ENCODE measurements at regions not wholly inside any gene's neighbourhood (a gene's known extent, or its start where the extent isn't known, plus 50 kb on each side); places are given as distances from the start of the nearest gene placed in this dataset.

DNA sequence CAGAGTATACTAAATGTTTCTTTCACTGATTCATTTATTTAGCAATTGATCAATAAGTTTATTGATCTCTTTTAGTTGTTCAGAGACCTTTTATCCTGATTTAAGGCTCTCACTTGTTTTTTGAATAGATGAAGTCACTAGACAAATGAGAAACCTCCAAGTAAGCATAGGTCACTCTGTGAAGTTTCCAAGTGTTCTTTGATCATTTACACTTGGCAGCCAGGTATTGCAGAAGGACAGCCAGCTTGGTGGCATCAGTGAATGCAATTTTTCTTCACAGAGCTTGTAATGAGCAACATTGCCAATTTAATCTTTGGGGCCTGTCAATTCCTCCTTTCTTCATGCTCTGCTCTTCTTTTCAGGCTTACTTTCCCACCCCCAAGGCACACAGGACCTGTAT lies 413.0 kb downstream of the OMA1 start:
- DNase-seq (no peak), FAIRE-seq (no peak)
- Histone ChIP-seq H3K4me1 (ENCODE audit: control insufficient read depth in 3 of 3, insufficient read depth in 2 of 3, low read depth in 1 of 3, low read length in 2 of 3) (no peaks in the 10 kb centered on the region), H3K4me3 (ENCODE audit: low read depth in 1 of 3, low read length in 3 of 3) (no peak overlapping the region), H3K27ac (ENCODE audit: low read depth in 1 of 3, low read length in 2 of 3) (no peak overlapping the region), H3K9me3 (ENCODE audit: control insufficient read depth in 2 of 2, insufficient read depth in 1 of 2, low read depth in 1 of 2, low read length in 1 of 2) (peaks cover 0 to 3% of the 10 kb centered on the region in 2 donors), H3K36me3 (ENCODE audit: control insufficient read depth in 3 of 3, insufficient read depth in 2 of 3, low read depth in 1 of 3, low read length in 3 of 3) (no peaks in the 10 kb centered on the region), H3K27me3 (ENCODE audit: control insufficient read depth in 3 of 3, insufficient read depth in 3 of 3, low read length in 3 of 3) (no peaks in the 10 kb centered on the region)

DNA sequence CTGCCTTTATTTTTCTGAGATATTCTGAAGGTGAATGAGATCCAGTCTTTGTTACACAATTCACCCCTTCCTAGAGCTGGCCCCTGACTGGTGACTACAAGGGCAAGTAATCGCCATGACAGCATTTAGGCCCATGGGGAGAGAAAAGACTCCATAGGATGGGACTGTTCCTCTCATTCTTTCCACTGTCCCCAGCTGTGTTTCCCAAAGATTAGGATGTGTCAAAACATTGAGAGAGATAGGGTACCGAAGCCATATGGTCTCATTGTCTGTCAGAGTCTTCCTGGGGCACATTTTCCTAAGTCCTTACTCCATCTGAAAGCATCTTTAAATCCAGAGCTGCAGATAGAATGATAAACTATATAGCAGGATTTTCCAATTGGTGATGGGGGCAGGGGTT lies 423.5 kb downstream of the OMA1 start:
- no peak for FAIRE-seq
- H3K27me3 ChIP-seq (ENCODE audit: control insufficient read depth in 3 of 3, insufficient read depth in 3 of 3, low read length in 3 of 3): no peaks in the 10 kb centered on the region
- no peaks in the 10 kb centered on the region for H3K9me3 ChIP-seq (ENCODE audit: control insufficient read depth in 2 of 2, insufficient read depth in 1 of 2, low read depth in 1 of 2, low read length in 1 of 2)
- WGBS, 3 donors: 66 to 76% (median 69%) methylated on average over 2 of the region's 2 CpGs
- no peak overlapping the region for H3K27ac ChIP-seq (ENCODE audit: low read depth in 1 of 3, low read length in 2 of 3)
- DNase-seq: no peak
- no peak overlapping the region for H3K4me3 ChIP-seq (ENCODE audit: low read depth in 1 of 3, low read length in 3 of 3)
- H3K4me1 ChIP-seq (ENCODE audit: control insufficient read depth in 3 of 3, insufficient read depth in 2 of 3, low read depth in 1 of 3, low read length in 2 of 3): no peaks in the 10 kb centered on the region
- H3K36me3 ChIP-seq (ENCODE audit: control insufficient read depth in 3 of 3, insufficient read depth in 2 of 3, low read depth in 1 of 3, low read length in 3 of 3): no peaks in the 10 kb centered on the region

DNA sequence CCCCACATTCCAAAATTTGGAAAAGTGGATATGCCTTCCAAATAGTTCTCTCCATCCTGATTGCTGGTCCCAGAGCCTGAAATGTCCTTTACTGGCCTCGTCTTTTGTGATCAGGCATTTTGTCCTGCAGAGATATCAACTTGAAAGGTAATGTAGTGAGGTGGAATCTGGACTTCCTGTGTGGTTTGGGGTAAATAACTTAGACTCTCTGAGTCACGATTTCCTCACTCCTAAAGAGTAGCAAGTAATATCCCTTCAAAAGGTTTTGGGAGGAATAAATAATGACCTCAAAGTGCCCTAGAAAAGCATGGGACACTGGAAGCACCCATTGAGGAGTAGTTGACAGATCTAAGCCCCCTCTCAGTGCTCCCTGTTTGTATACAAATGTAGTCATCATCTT lies 426.6 kb downstream of the OMA1 start:
- 43 to 59% (median 58%) methylated on average over 2 of the region's 2 CpGs for WGBS, 3 donors
- Histone ChIP-seq H3K4me1 (ENCODE audit: control insufficient read depth in 3 of 3, insufficient read depth in 2 of 3, low read depth in 1 of 3, low read length in 2 of 3) (no peaks in the 10 kb centered on the region), H3K4me3 (ENCODE audit: low read depth in 1 of 3, low read length in 3 of 3) (no peak overlapping the region), H3K36me3 (ENCODE audit: control insufficient read depth in 3 of 3, insufficient read depth in 2 of 3, low read depth in 1 of 3, low read length in 3 of 3) (no peaks in the 10 kb centered on the region), H3K9me3 (ENCODE audit: control insufficient read depth in 2 of 2, insufficient read depth in 1 of 2, low read depth in 1 of 2, low read length in 1 of 2) (no peaks in the 10 kb centered on the region), H3K27ac (ENCODE audit: low read depth in 1 of 3, low read length in 2 of 3) (no peak overlapping the region), H3K27me3 (ENCODE audit: control insufficient read depth in 3 of 3, insufficient read depth in 3 of 3, low read length in 3 of 3) (no peaks in the 10 kb centered on the region)
- no peak for DNase-seq
- FAIRE-seq: no peak

- DNase-seq (no peak), FAIRE-seq (no peak)
- no peak overlapping the region for H3K27ac ChIP-seq (ENCODE audit: low read depth in 1 of 3, low read length in 2 of 3)
- no peaks in the 10 kb centered on the region for H3K36me3 ChIP-seq (ENCODE audit: control insufficient read depth in 3 of 3, insufficient read depth in 2 of 3, low read depth in 1 of 3, low read length in 3 of 3)
- no peaks in the 10 kb centered on the region for H3K4me1 ChIP-seq (ENCODE audit: control insufficient read depth in 3 of 3, insufficient read depth in 2 of 3, low read depth in 1 of 3, low read length in 2 of 3)
- H3K4me3 ChIP-seq (ENCODE audit: low read depth in 1 of 3, low read length in 3 of 3): no peak overlapping the region
- no peaks in the 10 kb centered on the region for H3K9me3 ChIP-seq (ENCODE audit: control insufficient read depth in 2 of 2, insufficient read depth in 1 of 2, low read depth in 1 of 2, low read length in 1 of 2)
- H3K27me3 ChIP-seq (ENCODE audit: control insufficient read depth in 3 of 3, insufficient read depth in 3 of 3, low read length in 3 of 3): peaks cover 0 to 5% (median 0%) of the 10 kb centered on the region in 3 donors
Measured at GRCh38 chr1:58116284-58116683, 430.2 kb downstream of the OMA1 start.

- Histone ChIP-seq H3K4me3 (ENCODE audit: low read depth in 1 of 3, low read length in 3 of 3) (no peak overlapping the region), H3K4me1 (ENCODE audit: control insufficient read depth in 3 of 3, insufficient read depth in 2 of 3, low read depth in 1 of 3, low read length in 2 of 3) (no peaks in the 10 kb centered on the region), H3K27ac (ENCODE audit: low read depth in 1 of 3, low read length in 2 of 3) (no peak overlapping the region), H3K27me3 (ENCODE audit: control insufficient read depth in 3 of 3, insufficient read depth in 3 of 3, low read length in 3 of 3) (peaks cover 0 to 5% (median 0%) of the 10 kb centered on the region in 3 donors), H3K9me3 (ENCODE audit: control insufficient read depth in 2 of 2, insufficient read depth in 1 of 2, low read depth in 1 of 2, low read length in 1 of 2) (no peaks in the 10 kb centered on the region), H3K36me3 (ENCODE audit: control insufficient read depth in 3 of 3, insufficient read depth in 2 of 3, low read depth in 1 of 3, low read length in 3 of 3) (no peaks in the 10 kb centered on the region)
- DNase-seq: no peak
- FAIRE-seq: no peak
- 77 to 88% (median 84%) methylated on average over 2 of the region's 2 CpGs for WGBS, 3 donors
Measured at GRCh38 chr1:58109646-58110200, 436.8 kb downstream of the OMA1 start.

- H3K9me3 ChIP-seq (ENCODE audit: control insufficient read depth in 2 of 2, insufficient read depth in 1 of 2, low read depth in 1 of 2, low read length in 1 of 2): no peaks in the 10 kb centered on the region
- no peak overlapping the region for H3K27ac ChIP-seq (ENCODE audit: low read depth in 1 of 3, low read length in 2 of 3)
- no peaks in the 10 kb centered on the region for H3K36me3 ChIP-seq (ENCODE audit: control insufficient read depth in 3 of 3, insufficient read depth in 2 of 3, low read depth in 1 of 3, low read length in 3 of 3)
- no peak overlapping the region for H3K4me3 ChIP-seq (ENCODE audit: low read depth in 1 of 3, low read length in 3 of 3)
- WGBS, 3 donors: 71 to 75% (median 75%) methylated on average over 2 of the region's 2 CpGs
- H3K27me3 ChIP-seq (ENCODE audit: control insufficient read depth in 3 of 3, insufficient read depth in 3 of 3, low read length in 3 of 3): peaks cover 0 to 5% (median 0%) of the 10 kb centered on the region in 3 donors
- no peak for DNase-seq
- H3K4me1 ChIP-seq (ENCODE audit: control insufficient read depth in 3 of 3, insufficient read depth in 2 of 3, low read depth in 1 of 3, low read length in 2 of 3): no peaks in the 10 kb centered on the region
- FAIRE-seq: no peak
Measured at GRCh38 chr1:58108783-58109182, 437.7 kb downstream of the OMA1 start.

GRCh38 chr1:58107943-58108342 lies 438.6 kb downstream of the OMA1 start:
- Histone ChIP-seq H3K36me3 (ENCODE audit: control insufficient read depth in 3 of 3, insufficient read depth in 2 of 3, low read depth in 1 of 3, low read length in 3 of 3) (no peaks in the 10 kb centered on the region), H3K27ac (ENCODE audit: low read depth in 1 of 3, low read length in 2 of 3) (no peak overlapping the region), H3K4me3 (ENCODE audit: low read depth in 1 of 3, low read length in 3 of 3) (no peak overlapping the region), H3K4me1 (ENCODE audit: control insufficient read depth in 3 of 3, insufficient read depth in 2 of 3, low read depth in 1 of 3, low read length in 2 of 3) (no peaks in the 10 kb centered on the region), H3K9me3 (ENCODE audit: control insufficient read depth in 2 of 2, insufficient read depth in 1 of 2, low read depth in 1 of 2, low read length in 1 of 2) (no peaks in the 10 kb centered on the region), H3K27me3 (ENCODE audit: control insufficient read depth in 3 of 3, insufficient read depth in 3 of 3, low read length in 3 of 3) (peaks cover 0 to 3% (median 0%) of the 10 kb centered on the region in 3 donors)
- 90 to 93% (median 92%) methylated on average over 1 of the region's 1 CpG for WGBS, 3 donors
- DNase-seq (no peak), FAIRE-seq (no peak)

DNA sequence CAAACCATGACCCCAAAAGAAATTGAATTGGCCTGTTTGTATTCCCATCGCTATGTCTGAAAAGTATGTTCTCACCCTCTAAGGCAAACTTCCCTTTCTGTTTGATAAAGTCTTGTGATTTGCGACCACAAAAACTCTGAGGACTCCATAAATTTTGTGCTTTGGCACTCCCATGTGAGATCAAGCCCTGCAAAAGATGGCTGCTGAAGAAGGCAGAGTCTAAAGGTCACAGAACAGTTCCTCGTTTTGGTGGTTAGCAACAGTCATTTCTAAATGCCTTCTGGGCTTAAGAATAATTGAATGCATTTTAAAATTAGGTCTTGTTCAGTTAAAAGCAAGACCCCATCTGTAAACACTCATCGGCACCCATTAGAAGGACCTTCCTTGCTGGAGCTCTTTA lies 441.6 kb downstream of the OMA1 start:
- 50 to 56% (median 51%) methylated on average over 4 of the region's 4 CpGs for WGBS, 3 donors
- no peaks in the 10 kb centered on the region for H3K4me1 ChIP-seq (ENCODE audit: control insufficient read depth in 3 of 3, insufficient read depth in 2 of 3, low read depth in 1 of 3, low read length in 2 of 3)
- DNase-seq: no peak
- no peak overlapping the region for H3K4me3 ChIP-seq (ENCODE audit: low read depth in 1 of 3, low read length in 3 of 3)
- no peaks in the 10 kb centered on the region for H3K9me3 ChIP-seq (ENCODE audit: control insufficient read depth in 2 of 2, insufficient read depth in 1 of 2, low read depth in 1 of 2, low read length in 1 of 2)
- H3K36me3 ChIP-seq (ENCODE audit: control insufficient read depth in 3 of 3, insufficient read depth in 2 of 3, low read depth in 1 of 3, low read length in 3 of 3): no peaks in the 10 kb centered on the region
- FAIRE-seq: no peak
- H3K27ac ChIP-seq (ENCODE audit: low read depth in 1 of 3, low read length in 2 of 3): no peak overlapping the region
- H3K27me3 ChIP-seq (ENCODE audit: control insufficient read depth in 3 of 3, insufficient read depth in 3 of 3, low read length in 3 of 3): no peaks in the 10 kb centered on the region

GRCh38 chr1:58096714-58097113 lies 449.8 kb downstream of the OMA1 start:
- no peaks in the 10 kb centered on the region for H3K27me3 ChIP-seq (ENCODE audit: control insufficient read depth in 3 of 3, insufficient read depth in 3 of 3, low read length in 3 of 3)
- H3K4me3 ChIP-seq (ENCODE audit: low read depth in 1 of 3, low read length in 3 of 3): no peak overlapping the region
- H3K4me1 ChIP-seq (ENCODE audit: control insufficient read depth in 3 of 3, insufficient read depth in 2 of 3, low read depth in 1 of 3, low read length in 2 of 3): no peaks in the 10 kb centered on the region
- H3K27ac ChIP-seq (ENCODE audit: low read depth in 1 of 3, low read length in 2 of 3): no peak overlapping the region
- no peaks in the 10 kb centered on the region for H3K9me3 ChIP-seq (ENCODE audit: control insufficient read depth in 2 of 2, insufficient read depth in 1 of 2, low read depth in 1 of 2, low read length in 1 of 2)
- no peak for DNase-seq
- WGBS, 3 donors: 68 to 82% (median 80%) methylated on average over 2 of the region's 2 CpGs
- no peak for FAIRE-seq
- no peaks in the 10 kb centered on the region for H3K36me3 ChIP-seq (ENCODE audit: control insufficient read depth in 3 of 3, insufficient read depth in 2 of 3, low read depth in 1 of 3, low read length in 3 of 3)

Measured in small intestine (tissue), 7 donors.